MM.1S (cell line): ENCODE measurements at regions not wholly inside any gene's neighbourhood (a gene's known extent, or its start where the extent isn't known, plus 50 kb on each side); places are given as distances from the start of the nearest gene placed in this dataset.

ENCODE experiments used
- EZH2 ChIP-seq: fragments of 300-600 bp; sonication (generic); optimal IDR thresholded peaks from 2 replicates; pipeline ENCODE3; 2017; ENCODE audit warnings: low read depth, mild to moderate bottlenecking, antibody characterized with exemption, low read length, mixed read lengths
- EZH2phosphoT487 ChIP-seq: fragments of 300-600 bp; sonication (generic); IDR thresholded peaks from 2 replicates; pipeline ENCODE4 v1.6.1; 2018; ENCODE audit warnings: antibody characterized with exemption, low read length
- TF ChIP-seq, protein P1 (sequence below): fragments of 300-600 bp; sonication (generic); IDR thresholded peaks from 2 replicates; pipeline ENCODE4 v1.5.1; 2016; ENCODE audit warnings: antibody characterized with exemption, low read length, mixed read lengths

DNA sequence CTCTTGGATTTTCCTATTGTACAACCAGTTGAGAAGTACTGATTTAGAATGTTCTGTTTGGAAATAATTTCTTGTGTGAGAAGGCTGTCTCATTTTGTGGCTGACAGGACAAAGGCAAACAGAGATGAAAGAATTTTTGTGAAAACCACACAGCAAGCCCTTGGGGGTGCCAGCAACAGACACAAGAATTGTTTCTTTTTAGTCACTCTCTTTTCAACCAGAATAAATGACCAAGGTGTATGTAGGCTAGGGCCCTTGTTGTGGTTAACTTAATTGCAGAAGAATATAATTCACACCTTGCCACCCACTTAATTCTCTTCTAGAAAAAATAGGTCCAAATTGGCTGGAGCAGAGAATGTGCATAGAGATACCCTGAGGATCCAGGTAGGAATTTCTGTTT lies 329.4 kb upstream of the TBC1D5 start:
- TF ChIP-seq, protein P1, sequence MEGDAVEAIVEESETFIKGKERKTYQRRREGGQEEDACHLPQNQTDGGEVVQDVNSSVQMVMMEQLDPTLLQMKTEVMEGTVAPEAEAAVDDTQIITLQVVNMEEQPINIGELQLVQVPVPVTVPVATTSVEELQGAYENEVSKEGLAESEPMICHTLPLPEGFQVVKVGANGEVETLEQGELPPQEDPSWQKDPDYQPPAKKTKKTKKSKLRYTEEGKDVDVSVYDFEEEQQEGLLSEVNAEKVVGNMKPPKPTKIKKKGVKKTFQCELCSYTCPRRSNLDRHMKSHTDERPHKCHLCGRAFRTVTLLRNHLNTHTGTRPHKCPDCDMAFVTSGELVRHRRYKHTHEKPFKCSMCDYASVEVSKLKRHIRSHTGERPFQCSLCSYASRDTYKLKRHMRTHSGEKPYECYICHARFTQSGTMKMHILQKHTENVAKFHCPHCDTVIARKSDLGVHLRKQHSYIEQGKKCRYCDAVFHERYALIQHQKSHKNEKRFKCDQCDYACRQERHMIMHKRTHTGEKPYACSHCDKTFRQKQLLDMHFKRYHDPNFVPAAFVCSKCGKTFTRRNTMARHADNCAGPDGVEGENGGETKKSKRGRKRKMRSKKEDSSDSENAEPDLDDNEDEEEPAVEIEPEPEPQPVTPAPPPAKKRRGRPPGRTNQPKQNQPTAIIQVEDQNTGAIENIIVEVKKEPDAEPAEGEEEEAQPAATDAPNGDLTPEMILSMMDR = no peak
- no peak for TF ChIP-seq EZH2phosphoT487
- TF ChIP-seq EZH2 = no peak
